Hindlimb muscle (tissue), 1 donor: ENCODE measurements at regions not wholly inside any gene's neighbourhood (a gene's known extent, or its start where the extent isn't known, plus 50 kb on each side); places are given as distances from the start of the nearest gene placed in this dataset.

Experiments used
- DNase-seq: peaks from one replicate; pipeline ENCODE4 v3.0.0-alpha.2; 2013

DNA sequence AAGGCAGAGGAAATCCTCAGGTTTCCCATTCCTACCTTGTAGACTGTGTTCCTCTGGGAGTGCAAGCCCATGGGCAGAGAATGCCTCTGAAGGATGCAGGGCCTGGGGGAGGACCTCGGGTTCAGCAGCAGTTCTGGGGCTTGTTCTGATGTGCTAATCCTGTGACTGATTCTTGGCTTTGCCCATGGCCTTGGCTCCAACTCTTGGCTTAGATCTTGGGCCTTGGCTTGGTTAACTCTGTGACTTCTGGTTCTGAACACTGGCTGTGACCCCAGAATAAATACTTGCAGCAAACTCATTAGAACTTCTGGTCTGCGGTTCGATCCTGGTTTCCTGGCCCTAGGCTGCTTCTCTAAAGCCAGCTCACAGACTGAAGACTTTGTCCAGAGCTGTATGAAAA, 366.9 kb upstream of the ZEB2 start:
- DNase-seq: peak; percentile 27

DNA sequence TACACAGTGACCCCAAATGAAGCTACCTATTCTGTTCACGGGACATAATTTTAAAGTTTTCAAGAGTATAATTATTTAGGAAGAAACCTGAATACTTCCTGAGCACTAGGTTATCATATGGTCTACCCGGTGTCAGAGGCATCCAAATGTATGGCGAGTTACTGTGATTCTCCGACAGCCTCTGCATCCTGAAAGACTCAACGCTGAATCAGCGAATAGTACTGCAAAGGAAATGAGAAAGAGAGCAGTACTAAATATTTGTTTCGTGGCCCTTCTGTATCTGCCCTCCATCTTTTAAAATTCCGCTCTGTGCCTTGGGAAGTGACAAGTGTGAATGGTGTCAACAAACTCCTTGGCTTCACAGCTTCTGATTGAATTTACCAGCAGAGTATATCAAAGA, 358.0 kb upstream of the ZEB2 start:
- DNase-seq: no peak

DNA sequence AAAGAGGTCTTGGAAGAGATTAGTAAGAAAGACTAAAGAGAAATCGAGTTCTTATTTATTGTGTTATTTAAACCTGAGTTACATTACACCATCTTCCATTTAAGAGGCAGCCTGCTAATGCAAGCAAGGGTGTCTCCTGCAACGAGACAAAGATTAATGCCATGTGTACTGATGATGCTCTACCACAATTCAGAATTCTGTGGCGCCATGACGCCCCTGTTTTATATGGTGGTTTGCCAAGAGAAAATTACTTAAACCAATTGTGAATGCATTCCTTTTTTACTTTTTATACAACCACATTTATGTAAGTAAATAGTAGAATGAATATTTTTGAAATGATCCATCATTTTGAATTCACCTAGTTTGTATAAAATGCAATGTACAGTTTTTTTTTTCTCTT, 356.1 kb upstream of the ZEB2 start:
- no peak for DNase-seq

DNA sequence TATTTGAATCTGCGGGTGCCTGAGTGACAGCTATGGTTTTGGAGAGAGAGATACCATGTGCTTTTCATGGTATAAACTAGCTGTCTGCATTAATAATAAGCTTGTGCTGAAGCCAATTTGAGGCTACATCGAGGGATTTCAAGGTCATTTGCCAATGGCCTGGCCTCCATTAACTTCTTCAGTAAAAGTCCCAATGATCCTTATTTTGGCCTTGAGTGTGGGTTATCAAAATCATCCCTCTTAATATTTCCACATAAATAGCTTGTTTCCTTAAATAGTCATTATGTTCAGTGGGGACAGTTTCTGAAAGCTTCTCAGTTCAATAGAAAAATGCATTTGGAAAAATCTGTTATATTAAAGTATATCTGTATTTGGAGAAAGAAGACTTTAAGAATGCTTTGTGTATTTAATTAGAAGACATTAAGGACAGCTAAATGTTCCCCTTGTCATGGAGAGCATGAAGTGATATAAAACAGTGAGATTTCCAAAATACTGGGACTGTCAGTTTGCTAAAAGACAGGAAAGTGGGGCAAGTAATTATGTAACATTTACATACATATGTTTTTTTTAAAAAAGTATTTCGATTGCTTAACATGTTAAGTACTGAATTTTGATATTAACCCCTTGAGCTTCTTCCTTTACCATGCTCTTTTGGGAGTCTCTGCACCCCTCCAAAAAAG, 355.5 kb upstream of the ZEB2 start:
- no peak for DNase-seq

DNA sequence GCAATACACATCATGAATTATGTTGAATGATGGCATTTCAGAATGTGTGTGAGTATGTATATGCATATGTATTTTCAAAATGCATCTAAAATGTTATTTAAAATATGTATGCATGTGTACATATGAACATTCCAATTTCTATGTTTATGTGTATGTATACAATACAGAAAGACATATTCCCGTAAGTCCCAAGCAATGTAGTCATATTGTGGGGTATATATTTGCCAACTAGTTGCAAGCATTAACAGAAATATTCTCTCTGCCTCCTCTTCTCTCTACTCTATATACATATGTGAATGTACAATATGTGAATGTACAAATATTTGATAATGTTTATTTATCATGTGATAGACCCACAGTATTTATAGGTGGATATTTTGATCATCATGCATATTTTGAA, 345.8 kb upstream of the ZEB2 start:
- DNase-seq: no peak

DNA sequence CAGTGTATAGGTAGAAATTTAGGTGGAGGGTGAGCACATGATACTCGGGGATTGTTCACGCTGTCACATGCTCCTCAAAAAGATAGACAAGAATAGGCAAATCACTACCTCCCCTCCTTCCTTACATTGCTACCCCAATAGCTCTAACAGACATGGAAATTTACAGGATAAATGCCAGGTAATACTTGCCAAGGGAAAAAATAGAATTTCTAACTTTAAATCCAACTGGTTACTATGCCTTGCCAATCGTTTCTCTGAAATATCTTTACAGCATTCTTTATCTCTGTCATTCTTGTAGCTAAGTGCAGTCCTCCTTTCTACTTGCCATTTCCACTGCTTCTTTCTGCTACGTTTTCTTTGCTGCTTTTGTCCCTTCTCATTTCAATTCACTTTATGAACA, 339.8 kb upstream of the ZEB2 start:
- peak; percentile 48 for DNase-seq

DNA sequence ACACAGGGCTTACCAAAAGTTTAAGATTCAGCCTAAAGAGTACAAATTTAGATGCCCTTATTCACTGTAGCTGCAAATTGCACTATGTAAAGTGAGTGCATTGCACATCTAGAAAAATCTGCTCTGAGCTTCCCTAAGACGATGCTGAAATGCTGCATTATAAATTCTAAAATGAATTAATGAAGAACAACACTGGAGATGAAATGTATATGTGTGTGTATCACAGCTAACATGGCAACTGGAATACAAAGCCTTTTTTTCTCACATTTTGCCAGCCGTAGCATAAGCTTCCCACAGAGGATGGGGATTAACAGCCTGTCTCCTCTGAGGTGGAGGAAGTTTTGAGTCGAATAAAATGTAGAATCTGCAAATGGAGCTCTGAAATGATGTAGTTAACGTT, 338.3 kb upstream of the ZEB2 start:
- DNase-seq: no peak

DNA sequence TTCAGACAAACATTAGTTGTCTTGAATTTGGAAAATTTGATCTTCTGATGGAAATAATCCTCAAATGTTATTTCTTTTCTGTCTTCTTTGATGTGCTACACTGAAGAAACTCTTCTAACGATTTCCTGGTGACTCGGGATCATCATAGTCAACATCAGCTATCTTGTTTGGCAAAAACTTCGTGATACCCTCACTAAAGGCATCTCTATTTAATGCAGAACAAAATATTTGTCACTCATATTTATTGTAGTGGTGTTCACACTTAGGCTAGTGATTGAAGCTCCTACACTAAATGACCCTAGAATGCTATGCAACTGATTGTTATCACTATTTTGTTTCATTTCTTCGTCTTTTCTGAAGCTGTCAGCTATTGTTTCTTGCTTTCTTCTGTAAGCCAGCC, 334.7 kb upstream of the ZEB2 start:
- no peak for DNase-seq

DNA sequence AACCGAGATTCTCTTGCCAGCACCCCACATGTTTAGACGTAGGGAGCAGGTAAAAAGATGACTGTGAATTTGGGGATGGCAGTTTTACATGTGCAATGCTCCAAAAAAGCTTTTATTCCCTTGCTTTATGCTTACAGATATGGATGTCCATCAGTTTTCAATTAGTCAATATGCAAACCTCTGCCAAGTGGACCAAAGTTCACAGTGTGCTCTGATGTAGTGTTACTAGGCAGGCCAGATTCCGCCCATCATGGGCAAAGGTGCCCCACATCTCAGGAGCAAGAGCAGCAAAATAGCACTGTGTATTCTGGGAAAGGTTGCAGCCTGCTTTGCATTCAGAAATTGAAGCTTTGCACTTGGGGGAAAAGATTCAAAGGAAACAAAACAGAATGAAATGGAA, 329.7 kb upstream of the ZEB2 start:
- DNase-seq: no peak

DNA sequence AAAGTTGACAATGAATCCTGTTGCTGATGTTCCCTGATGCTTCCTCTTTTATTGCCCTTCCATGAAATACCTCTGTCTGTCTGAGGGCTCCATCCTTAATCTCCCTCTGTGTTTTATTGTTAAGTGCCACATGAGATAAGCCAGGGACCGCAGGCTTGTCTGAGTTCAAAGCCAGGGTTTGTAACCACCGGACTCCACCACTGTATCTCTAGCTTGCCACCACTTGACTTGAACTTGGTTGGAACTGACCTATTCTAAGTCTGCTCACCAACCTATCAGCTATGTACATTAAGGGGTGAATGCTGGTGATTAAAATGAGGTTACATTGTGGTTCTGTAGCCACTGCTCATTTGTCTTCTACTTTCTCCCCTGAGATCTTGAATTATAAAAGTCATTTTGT, 328.5 kb upstream of the ZEB2 start:
- no peak for DNase-seq

DNA sequence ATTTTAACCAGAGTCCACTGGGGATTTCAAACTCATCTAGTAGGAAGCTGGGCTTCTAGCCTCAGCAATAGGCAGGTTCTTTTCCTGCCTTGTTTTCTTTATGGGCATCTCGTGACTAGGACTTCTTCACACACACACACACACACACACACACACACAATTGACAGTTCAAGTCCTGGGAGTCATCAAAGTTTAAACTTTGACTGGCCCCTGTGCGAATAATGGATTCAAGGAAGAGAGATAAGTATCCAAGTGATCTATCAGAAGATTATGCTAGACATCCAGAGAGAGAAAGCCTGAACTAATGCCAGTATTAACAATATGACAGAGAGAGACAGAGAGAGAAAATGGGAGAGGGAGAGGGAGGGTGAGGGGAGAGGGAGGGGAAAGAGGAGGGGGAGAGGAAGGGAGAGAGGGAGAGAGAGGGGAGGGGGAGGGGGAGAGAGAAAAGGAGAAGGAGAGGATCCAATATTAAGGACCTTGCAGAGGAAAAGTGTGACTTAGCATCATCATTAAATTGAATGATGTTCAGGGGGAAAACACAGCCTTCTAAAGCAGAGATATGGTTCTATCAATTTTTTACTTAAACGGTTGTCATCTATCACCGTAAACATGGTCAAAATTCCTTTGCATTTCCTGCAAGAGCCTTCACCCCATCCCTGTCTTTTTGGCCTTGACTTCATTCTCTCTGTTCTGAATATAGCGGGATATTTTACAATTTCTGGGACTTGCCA, 327.6 kb upstream of the ZEB2 start:
- DNase-seq: no peak

DNA sequence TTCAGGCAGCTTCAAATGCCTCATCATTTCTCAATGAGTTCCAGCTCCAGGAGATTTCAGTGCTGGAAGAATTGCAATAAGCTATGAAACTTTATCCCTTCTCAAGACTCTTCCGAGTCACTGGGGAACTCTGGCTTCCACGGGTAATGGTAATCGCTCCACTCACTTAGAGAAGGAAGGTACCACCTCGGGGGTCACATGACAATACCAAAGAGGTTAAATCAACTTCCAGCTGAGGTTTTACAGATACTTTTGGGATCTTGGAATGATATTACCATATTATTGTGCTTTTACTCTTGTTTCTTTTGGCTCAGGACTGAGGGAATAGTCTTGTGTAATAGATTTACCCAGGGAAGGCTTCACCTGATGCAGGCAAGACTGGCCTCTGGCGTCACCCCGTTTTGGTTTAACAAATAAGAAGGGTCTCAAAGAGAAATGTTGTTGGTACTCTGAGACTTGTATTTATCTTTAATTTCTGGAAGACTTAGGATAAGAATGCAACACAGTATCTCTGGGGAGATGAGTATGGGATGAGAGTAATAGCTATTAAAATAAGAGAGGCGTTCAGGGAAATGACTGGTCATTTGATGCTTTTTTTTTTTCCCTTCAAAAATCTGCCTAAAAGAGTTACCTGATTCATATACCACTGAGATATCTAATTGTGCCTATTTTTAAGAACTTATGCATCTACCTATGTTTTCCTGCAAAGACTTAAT, 316.9 kb upstream of the ZEB2 start:
- DNase-seq: no peak

DNA sequence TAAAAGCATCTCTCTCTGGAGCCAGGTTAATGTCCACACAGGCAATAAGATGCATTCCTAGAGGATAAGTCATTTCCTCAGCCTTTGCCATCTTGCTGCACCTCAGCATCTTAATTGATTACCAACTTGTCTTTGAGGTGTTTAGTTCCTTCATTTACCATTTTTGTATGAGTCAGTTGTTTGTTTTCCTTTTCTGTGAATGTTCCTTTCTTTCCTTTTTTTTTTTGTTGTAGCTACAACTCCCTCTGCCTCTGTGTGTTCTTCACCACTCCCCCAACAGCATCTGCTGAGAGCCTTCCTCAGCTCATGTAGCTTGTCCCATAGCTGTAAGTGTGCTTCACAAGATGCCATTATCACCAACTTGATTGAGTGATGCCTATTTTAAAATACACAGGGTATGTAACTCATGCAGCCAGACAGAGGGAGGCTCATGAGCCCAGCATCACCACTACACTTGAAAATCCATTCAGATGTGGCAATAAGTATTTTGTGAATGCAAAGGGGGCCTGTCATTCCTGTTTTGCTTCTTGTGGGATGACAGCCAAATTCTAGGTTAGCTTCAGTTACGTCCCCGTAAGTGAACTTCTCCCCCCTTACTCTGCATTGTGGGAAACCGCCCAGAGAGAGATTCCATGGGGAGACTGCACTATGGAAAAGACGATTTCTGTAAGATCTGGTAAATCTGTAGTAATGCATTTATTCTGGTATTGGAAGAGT, 315.9 kb upstream of the ZEB2 start:
- DNase-seq: peak; percentile 19

DNA sequence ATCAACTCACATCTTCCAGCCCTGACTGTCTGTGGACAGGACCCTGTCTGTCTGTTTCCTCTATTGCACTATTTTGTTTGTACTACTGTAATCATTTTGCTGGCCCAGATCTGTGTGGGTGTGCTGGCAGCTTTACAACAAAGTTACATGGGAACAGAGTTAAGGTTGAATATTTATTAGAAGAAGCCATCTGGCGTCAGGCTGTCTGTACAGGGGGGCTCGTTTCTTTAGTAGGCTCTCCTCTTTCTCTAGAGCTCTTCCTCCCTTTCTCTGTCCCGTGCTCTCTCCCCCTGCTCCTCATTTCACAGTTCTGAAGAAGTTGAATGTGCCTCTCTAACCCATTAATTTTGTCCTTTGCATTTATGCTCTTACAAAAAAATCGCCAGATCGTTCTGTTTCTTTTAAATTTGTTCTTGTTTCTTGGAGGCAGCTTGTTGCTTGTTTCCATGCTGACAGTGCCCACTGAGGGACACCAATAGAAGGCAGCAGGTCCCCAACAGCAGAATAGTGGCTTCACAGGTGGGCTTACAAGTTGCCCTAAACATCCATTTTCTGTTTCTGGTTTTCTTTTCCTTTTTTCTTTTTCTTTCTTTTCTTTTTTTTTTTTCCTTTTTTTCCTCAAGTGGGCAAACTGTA, 315.2 kb upstream of the ZEB2 start:
- DNase-seq: peak; percentile 45

DNA sequence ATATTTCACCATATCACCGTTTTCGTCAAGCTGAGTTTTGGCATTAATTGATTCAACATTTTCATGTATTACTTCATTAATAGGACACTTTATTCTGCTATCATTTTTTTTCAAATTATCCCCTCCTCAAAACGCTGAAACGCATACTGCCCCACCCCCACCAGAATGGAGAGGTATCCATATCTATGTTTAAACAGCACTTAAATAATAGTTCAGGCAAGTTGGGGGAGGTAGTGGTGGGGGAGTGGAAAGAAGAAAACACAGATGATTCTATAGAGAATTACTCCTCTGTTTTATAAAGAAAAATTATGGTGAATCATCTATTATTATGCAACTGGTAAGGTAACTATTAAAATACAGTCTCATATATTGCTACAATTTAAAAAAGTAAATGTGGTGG, 314.4 kb upstream of the ZEB2 start:
- no peak for DNase-seq

DNA sequence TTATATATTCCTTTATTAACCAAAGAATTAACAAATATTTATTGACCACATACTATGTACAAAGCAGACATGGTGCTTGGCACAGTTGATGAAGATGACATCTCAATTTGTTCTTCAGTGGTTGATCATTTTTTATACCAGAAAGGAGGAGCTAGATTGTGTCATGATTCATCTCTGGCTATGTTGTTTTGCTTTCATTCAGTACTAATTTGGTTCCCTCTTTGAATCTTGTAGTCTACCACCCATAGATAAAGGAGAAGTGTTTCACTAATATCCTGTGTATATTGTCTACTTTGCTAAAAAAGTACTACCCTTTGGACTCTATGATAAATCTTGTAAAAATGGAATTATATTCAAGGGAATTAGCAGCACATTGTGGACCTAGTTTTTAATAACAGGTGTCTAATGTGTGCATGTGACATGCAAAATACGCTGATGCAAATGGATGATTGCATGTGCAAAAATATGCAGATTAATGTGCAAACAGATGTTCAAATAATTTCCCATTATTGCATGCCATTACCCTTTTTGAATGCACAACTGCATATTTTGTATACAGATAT, 313.2 kb upstream of the ZEB2 start:
- DNase-seq: no peak

DNA sequence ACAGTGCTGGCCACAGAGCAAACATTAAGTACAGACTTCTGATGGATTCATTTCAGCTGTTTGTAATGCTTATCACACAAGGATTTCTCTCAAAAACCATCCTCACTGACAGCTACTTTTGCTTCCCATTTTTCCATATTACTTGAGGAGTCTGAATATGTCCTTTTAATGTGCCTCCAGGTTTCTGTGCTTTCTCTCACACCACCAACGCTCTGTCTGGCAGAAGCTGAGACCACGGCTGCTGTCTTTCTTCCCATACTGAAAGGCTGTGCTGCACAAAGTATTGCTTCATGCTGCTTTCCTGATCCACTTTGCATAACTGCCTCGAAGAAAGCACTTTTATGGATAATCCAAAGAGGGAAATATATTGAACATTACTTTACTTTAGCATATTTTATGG, 312.1 kb upstream of the ZEB2 start:
- DNase-seq: no peak

DNA sequence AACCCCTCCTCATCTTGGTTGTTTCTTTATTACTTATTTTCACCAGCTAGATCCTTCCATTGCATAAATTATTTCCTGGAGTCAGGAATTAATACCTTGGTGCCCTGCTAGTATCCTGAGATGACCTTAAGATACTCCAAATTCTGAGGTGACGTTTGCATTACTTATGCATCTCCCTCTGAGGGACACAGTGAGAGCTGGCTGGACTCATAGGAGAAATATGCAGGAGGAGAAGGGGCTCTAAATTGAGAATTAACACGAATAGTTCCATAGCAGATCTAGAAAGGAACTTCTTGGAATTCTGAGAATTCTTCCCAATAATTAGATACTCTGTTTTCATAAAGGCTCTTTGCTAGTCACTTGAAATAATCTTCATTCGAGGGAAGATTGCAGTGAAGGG, 310.6 kb upstream of the ZEB2 start:
- DNase-seq: no peak

DNA sequence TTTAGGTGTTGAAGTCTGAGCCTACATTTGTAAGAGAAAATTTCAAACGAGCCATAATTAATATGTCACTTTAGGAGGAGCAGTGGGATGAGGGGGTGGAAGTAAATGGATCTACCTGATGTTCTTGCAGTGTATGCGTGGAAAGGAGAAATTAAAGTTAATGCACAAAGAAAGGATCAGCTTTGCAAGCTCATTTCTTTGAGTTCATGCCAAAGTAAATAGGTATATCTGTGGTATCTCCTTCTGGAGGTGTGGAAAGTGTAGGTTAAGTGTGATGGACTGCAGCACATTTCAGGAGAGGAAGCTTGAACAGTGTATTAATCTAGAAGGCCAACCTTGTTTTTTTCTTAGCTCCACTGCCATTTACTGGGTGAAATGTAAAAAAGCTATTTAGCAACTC, 307.5 kb upstream of the ZEB2 start:
- DNase-seq: no peak

DNA sequence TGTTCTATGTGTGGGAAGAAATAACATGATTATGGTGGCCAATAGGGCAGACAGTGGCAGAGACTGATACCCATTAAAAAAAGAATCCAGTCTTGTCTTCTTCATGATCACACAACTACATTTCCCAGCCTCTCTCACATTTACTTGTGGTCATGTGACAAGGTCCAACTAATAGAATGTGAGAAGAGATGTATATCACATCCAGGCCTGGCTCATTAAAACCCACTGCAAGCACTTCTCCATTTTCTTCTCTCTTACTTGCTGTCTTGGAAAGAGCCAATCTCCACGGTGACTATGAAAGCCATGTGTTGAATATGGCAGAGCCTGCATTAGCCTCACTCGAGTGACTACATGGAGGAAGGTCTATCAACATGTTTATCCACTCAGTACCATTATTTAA, 306.2 kb upstream of the ZEB2 start:
- DNase-seq: no peak

DNA sequence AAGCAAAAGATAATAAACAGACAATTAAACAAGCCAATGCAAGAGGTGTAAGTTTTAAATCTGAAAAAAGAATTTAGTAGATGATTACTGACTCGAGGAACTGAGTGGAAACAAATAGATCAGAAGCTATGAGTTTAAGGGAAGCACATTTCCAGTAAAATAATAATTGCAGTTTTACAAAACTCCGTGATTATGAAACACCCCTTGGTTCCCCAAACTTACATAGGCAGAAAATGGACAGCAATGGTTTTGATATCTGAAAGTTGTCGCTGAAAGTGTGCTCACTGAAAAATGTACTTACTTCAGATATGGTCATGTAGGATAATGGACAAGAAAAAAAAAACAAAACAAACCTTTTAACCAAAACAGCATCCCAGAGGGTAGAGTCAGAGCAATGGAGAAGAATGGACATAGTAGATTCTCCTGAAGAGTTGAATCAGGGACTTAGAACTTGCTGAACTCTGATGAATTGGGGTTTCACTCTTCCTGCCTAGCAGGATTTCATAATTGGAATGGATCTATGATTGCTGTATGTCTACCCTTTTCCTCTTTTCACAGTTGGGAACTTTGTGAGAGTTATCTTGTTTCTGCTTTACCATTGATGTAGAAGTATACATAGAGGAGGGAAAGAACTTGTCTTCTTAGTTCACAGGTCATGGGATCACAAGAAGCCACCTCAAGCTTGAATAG, 305.6 kb upstream of the ZEB2 start:
- DNase-seq: no peak
